SH-SY5Y (cell line): ENCODE measurements at regions not wholly inside any gene's neighbourhood (a gene's known extent, or its start where the extent isn't known, plus 50 kb on each side); places are given as distances from the start of the nearest gene placed in this dataset.

Experiments
- GATA2 ChIP-seq: IDR thresholded peaks from 2 replicates; pipeline ENCODE4 v1.6.1; 2011; ENCODE audit warnings: mild to moderate bottlenecking, low read depth, low read length
- GATA3 ChIP-seq: IDR thresholded peaks from 2 replicates; pipeline ENCODE4 v1.6.1; 2011; ENCODE audit warnings: low read depth, mild to moderate bottlenecking, low read length, moderate library complexity

- no peak for TF ChIP-seq GATA3
- TF ChIP-seq GATA2, result no peak
Observed at GRCh38 chr3:159806412-159806811, 182.2 kb upstream of the IL12A start.

DNA sequence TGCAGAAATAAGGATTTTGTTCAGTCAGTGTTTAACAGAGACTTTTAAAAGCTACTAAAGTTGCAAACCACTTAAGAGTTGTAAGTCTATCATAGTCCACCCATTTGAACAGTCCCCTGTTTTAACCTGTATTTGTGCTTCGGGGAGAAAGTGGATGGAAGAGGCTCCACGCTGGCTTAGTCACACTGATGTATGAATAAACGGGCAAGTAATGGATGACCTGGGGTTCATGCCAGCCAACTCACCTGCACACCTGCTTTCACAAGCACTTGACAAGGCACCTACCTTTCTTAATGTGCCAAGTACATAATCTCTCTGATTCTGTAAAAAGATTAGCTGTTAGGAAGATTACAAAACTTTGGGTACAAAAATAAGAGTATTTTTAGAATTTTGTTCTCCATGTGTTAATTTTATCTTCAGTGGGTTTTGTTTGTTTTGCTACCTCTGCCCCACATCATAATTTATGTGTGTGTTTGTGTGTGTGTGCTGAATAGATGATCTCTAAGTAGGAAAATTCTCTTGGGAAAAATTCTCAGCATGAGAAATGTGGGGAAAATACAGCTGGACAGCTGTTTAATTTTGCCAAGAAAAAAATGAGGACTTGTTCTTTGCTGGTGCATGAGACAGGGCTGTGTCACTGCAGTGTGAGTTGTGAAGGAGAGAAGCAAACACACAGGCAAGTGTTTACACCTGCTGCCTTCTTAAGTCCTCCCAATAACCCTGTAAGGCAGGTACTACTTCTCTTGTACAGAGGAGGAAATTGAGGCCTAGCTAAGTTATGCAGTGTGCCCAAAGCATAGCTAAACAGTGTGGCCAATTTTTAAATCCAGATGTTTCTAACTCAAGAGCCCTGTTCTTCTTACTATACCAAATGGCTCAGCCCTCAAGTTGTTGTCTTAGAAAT is 181.2 kb upstream of the IL12A start:
- no peak for TF ChIP-seq GATA2
- TF ChIP-seq GATA3, result no peak

DNA sequence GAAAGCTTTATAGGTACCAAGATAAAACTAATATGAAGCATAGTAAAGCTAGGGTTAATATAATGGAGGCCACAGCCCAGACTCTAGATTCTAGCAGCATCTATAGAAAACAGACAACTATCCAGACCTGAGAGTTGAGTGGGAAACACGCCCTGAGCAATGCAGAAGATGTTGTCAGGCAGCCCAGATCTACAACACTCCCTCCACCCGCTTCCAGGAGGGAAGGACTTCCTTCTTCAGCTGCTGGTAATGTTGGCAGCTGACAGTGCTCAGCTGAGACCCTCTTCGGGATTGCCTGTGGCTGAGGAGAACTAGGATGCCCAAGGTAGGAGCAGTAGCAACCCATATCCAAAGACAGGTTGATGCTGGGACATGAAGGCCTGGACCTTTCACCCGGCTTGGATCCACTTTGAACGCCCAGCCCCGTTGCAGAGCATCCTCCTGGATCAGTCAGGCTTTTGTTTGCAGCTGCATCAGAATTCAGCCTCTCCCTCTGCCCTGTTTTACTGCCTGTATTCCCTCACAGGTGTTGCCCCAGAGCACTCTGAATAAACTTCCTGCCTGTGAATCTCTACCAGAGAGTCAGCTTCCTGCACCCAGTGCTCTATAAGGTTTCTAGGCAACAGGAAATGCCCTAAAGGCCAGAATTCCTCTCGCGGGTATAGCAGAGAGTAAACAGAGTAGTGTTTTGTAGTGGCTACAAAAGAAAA is 174.7 kb upstream of the IL12A start:
- TF ChIP-seq GATA2 (no peak), GATA3 (no peak)

GRCh38 chr3:159816512-159816911 is 172.1 kb upstream of the IL12A start:
- TF ChIP-seq GATA2 (no peak), GATA3 (no peak)

- TF ChIP-seq GATA3 (no peak), GATA2 (no peak)
Observed at GRCh38 chr3:159817126-159817525, 171.5 kb upstream of the IL12A start.

GRCh38 chr3:159817571-159817970 is 171.1 kb upstream of the IL12A start:
- TF ChIP-seq GATA2 (no peak), GATA3 (no peak)

DNA sequence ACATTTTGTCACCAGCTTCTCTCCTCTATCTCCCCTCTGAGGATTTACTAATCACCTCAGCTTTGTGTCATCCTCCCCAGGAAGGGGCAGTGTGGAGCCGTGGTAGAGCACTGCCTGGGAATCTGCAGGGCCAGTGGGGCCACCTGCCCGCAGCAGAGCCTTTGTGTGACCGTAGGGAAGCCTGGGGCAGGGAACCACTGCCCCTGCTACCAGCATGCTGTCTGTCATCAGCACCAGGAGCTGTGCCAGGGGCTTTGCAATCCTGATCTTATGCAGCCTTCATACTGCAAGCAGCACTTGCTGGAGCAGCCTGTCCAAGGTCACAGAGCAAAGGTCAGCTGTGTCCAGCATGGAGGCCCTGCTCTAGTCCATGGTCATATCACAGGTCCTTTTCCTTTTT is 170.2 kb upstream of the IL12A start:
- TF ChIP-seq GATA2 (no peak), GATA3 (no peak)

GRCh38 chr3:159818997-159819500 is 169.6 kb upstream of the IL12A start:
- TF ChIP-seq GATA3, result no peak
- no peak for TF ChIP-seq GATA2

DNA sequence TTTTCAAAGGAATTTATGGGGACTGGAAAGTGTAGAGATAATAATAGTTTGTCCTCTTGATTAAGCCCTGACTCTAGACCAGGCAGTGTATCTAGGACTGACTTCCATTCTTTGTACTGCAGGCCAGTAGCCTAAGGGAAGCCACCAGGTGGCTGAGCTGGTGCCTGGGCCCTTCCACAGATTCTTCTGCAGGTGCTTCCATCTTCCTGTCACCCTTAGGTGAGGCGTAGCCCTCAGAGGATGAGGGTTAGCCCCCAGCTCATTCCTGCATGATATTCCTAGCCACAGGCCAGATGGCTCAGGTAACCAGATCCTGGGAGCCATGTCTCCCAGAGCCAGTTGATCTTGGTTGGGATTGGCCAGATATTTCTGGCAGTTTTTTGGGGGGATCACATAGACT is 169.0 kb upstream of the IL12A start:
- no peak for TF ChIP-seq GATA3
- TF ChIP-seq GATA2, result no peak

GRCh38 chr3:159821110-159821509 is 167.5 kb upstream of the IL12A start:
- TF ChIP-seq GATA3 (no peak), GATA2 (no peak)

GRCh38 chr3:159821736-159822135 is 166.9 kb upstream of the IL12A start:
- TF ChIP-seq GATA2 (no peak), GATA3 (no peak)

- TF ChIP-seq GATA2, result no peak
- no peak for TF ChIP-seq GATA3
Observed at GRCh38 chr3:159823780-159824179, 164.9 kb upstream of the IL12A start.

DNA sequence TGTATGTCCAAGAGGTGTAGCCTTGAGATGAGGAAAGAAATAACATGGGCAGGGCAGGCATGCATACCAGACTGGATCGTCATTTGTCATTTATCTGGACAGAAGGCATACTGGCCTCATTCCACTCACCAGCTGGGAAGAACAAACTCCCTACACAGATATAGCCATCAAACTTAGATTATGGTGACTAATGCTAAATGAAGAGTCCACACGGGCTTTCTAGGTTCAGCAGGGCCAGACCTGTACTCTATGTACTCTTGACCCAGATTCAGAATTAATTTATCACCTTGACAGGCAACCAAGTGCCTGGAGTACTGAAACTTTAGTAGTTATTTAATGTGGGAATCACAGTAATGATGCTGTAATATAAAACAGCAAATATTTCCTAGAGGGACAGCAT is 164.3 kb upstream of the IL12A start:
- TF ChIP-seq GATA2, result no peak
- no peak for TF ChIP-seq GATA3

DNA sequence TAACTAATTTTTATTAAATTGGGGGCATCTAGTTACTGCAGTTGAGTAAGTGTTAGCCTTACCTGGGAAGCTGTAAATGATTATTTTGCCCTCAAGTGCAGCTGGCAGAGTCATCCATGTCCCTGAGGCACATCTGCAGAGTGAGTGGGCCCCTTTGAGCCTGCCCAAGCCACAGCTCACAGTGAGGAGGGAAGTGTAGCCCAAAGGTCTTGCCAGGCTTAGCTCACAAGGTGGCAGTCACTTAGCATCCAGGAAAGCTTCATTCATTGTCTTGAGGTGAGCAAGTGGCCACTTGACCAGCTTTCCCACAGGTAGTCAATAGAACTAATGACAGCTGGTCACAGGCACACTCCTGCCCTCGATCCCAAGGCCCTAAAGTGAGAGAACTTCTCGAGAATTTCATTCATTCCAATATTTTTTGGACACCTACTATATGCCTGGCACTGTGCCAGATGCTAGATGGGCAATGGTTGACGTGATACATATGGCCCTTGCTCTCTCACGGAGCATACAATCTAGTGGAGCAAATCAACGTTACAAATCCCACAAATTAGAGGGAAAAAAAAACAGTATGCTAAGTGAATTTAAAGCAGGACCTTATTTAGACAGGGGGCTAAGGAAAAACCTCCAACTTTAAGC is 163.3 kb upstream of the IL12A start:
- no peak for TF ChIP-seq GATA3
- no peak for TF ChIP-seq GATA2
